Right ventricle myocardium inferior (tissue), 1 donor: ENCODE measurements at regions not wholly inside any gene's neighbourhood (a gene's known extent, or its start where the extent isn't known, plus 50 kb on each side); places are given as distances from the start of the nearest gene placed in this dataset.

ENCODE experiments used
- ATAC-seq: fragments of 200-7000 bp; cut with Tn5 transposase; one replicate; pipeline ENCODE4 v1.9.1; 2020; ENCODE audit warnings: mild to moderate bottlenecking, moderate library complexity
- DNase-seq: peaks from one replicate; pipeline ENCODE4 v3.0.0; 2021; ENCODE audit errors: missing footprints
- intact Hi-C: fragments of 100-400 bp; cut with DNase I; formaldehyde crosslinking; loops from one replicate; pipeline ENCODE4 v1.11.0; 2022
- donor health status: DM: no; HTN: yes; CAD: no; lungs with severe emphysema.

DNA sequence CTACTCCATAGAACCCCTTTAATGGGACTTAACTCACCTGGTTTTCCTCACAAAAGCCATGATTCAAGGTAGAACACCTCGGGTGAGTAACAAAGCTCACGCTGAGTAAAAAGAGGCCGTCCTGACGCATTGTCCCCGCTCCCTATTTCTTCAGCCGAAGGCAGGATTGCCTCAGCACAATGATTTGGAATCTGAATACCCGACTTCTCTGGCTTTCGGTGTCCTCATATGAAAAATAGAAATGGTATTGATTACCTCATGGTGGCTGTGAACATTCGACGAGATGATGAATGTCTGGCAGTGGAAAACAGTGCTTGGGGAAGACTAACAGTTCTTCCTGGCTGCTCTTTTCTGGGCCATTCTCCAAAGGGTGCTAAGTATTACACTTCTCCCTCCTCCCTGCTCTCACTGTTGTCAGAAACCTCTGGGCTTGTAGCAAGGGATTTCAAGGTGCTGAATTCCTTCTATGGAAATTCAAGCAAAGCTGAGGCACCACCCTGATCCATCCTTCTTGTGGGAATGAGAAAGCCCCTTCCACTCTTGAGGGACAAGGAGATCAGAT lies 148.3 kb downstream of the C1orf94 start:
- DNase-seq, result no peak
- intact Hi-C loops, result no loop called here
- no peak for ATAC-seq

DNA sequence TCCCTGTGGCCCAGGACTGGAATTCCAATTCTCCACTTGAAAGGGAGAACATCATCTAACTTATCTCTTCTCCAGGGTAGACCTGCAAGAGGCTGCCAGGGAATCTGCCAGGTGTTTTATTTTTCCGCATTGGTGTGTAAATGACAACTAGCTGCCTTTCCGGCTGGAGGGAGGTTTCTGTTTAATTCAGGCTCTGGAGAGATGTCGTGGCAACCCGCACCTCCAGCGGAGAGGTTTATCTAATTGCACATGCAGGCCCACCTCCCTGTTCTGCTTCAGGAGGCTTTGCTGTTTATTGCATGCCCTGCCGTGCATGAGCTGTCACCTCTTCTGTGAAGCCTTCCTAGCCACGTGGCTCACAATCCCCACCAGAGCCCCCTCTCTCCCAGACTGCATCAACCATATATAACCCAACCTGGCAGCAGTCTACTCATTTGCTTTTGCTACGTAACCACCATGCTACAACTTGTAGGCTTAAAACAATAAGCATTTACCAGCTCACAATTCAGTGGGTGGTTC lies 151.6 kb downstream of the C1orf94 start:
- ATAC-seq, result no peak
- intact Hi-C loops, result no loop called here
- no peak for DNase-seq

DNA sequence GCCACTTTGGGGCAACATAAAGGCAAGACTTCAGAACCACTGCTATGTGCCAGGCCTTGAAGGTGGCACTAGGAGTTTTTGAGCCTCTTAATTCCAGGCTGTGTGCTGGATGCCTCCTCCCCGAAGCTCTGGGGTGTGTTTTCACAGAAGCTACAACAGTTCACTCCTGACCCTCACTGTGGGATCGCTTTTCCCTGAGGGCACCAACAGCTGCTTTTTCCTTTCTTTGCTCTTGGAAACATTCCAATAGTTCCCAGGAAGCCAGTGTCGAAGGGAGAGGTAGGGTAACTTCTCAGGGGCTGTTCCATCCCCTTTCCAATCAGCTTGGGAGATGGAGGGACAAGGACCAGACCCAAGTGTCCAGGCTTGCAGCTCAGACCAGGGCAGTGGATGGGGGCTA lies 153.4 kb downstream of the C1orf94 start:
- intact Hi-C loops, result no loop called here
- DNase-seq, result no peak
- ATAC-seq, result no peak

DNA sequence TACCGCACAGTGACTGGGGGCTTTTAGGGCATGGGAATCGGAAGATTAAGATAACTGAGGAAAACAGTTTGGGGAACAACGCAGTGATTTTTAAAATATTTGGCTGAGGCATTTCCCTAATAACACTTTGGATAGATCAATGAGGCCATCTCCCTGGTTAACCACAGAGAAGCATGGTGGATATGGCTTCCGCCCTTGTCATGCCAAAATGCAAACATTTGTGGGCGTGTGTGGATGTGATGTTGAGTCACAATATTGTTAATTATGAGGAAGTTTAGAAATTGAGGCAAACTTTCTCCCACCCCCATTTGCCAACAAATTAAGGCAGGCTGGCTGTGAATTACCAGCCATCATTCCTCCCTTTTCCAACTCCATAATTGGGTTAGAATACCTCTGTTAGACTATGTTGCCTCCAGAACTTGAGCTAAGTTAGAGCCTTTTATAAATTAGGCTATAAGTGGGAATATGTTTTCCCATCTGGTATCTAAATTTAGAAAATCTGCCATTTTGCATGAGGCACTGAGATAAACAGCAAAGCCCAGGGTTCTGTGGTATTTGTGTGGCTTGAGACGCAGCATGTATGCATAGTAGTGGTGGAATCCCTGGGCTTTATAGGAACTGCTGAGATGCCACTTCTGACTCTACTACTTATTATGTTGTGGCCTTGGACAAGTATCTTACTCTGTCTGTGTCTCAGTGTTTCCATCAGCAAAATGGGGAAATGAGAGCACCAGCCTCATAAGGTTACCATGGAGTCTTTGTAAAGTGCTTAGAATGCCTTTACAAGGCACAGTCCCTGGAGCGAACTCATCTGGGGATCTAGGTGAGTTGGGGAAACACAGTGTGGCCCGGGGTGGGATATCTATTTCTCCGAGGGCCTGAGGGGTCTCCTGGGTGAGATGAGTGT lies 154.6 kb downstream of the C1orf94 start:
- DNase-seq (no peak), ATAC-seq (no peak)
- intact Hi-C loops, result no loop called here

DNA sequence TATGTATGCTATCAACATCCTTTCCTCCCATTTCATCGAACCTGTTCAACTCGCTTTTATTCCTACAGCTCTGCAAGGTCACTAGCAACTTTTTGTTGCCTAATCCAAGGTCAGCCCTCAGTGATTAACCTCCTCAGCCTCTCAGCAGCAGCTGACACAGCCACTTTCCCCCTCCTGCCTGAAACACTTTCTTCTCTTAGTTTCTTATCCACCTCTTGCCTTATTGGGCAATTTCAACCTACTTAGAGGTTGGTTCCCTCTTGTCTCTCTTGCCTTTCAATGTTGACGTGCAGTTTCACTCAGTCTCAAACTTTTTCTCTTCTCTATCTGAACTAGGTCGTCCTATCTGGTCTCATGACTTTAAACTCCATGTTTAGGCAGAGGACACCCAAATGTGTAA lies 156.3 kb downstream of the C1orf94 start:
- no peak for ATAC-seq

DNA sequence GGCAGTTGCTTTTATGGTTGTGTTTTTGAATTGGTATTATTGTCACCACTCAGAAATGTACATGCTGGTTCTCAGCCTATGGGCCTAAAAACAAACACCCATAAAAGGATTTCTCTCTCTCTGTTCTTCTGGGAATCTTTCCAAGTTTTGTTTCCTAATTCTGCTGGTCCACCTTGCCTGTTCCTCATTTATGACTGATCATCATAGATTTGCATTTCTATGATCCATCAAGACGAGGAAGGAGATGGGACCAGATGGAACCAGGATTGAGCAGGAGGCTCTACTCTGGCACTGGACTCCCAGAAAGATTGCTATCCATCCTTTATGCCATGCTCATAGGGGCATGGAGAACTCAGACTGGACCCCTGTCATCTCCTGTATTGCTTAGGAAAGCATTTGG lies 162.2 kb downstream of the C1orf94 start:
- DNase-seq, result no peak
- ATAC-seq, result no peak
- intact Hi-C loops, result no loop called here

More for the DNA sequence above, 156.3 kb downstream of the C1orf94 start:
- intact Hi-C loops, result no loop called here
- no peak for DNase-seq

DNA sequence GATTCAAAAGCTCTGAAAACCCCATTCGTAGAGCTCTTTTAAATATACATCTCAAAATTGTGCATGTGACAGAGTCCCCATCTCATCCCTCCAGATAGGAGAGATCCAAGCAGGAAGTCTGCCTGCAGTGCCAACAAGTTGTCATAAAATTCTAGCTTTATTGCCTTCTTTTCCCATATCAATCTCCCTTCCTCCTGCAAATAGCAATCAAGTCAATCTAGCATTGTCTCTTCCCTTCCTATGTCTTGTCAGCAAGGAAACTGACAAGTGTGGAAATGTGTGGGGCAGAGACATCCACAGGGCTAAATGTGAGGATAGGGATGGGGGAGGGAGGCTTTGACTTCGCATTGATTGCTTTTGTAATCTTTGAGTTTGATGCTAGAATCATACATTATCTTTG lies 165.2 kb downstream of the C1orf94 start:
- no peak for DNase-seq
- intact Hi-C loops, result no loop called here
- ATAC-seq, result no peak

DNA sequence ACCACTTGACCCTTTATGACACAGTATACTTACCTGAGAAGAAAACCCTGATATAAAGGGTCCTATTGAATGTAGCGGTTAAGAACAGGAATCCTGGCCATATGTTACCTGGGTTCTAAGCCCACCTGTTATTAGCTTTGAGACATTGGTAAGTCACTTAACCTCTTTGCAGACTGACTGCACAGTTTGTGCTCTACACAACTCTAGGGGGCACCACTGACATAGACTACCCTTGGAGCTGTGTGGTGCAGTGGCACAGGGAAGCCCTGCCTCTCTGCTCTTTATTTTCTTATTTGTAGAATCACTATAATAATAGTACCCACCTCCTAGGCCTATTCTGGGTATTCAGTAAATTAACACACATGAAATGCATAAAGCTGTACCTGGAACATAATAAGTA lies 165.6 kb downstream of the C1orf94 start:
- DNase-seq, result no peak
- no peak for ATAC-seq
- intact Hi-C loops, result no loop called here

DNA sequence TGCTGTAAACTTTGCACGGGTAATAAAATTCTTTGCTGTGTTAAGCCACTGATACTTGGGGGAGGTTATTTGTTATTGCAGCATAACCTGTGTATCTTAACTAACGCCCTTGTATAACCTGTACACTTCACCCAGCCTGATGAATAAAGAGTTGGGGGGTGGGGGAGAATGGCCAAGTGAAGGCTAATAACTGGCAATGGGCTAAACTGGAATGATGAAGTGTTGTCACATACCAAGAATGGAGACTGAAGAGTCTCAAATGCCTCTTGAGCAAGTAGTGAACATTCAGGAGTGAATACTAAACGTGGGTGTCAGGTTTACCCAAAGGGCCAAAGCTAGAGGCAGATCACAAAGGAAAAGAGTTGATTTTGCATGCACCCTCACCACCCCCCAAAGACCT lies 169.4 kb downstream of the C1orf94 start:
- intact Hi-C loops, result no loop called here
- no peak for ATAC-seq
- no peak for DNase-seq

DNA sequence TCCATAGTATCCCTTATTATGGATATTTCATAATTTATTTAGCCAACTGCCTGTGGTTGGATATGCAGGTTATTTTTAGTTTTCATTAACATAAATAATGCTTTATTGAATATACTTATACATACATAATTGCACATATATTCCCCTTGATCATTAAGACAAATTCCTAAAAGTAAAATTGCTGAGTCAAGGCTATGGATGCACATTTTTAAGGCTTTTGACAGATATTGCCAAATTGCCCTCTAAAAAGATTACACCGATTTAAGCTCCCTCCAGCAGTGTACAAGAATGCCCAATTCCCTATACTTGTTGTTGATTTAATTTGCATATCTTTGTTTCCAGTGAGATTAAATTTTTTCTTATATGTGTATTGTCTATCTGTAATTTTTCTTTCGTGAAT lies 176.7 kb downstream of the C1orf94 start:
- DNase-seq (no peak), ATAC-seq (no peak)
- intact Hi-C loops, result no loop called here

DNA sequence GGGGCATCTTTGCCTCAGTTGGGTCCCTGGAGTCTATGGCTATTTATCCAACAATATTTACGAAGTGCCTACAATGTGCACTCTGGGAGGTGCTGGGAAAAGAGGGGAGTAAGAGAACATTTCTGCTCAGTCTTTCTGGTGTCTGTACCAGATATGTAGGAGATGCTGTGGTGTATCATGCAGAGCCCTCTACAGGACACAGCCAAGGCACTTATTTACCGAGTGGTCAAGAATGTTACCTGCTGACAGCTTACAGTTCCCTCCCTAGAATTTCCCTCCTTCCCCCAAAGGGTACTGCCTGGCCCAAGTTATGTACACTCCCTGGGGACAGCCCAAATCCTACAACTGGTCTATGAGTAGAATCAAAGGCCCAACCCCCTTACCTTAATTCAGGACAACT lies 177.7 kb downstream of the C1orf94 start:
- intact Hi-C loops, result no loop called here
- DNase-seq (no peak), ATAC-seq (no peak)

DNA sequence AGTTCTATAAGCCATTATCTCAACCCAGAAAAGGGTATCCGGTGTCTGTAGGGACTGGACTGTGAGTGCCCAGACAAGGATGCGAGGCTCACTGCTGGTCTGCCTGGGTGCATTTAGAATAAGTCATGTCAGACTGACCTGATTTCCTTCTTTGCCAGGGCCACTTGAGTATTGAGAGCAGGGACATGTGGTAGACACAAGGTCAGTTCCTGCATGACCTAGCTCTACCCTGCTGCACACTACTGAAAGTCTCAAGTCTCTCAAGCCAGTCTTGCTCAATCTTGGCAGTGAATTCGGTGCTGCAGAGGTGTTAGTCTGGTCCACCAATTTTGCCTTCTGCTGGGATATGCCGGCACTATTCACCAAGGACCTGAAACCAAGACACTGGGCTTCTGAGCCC lies 180.1 kb downstream of the C1orf94 start:
- DNase-seq, result no peak
- no peak for ATAC-seq
- intact Hi-C loops, result no loop called here

DNA sequence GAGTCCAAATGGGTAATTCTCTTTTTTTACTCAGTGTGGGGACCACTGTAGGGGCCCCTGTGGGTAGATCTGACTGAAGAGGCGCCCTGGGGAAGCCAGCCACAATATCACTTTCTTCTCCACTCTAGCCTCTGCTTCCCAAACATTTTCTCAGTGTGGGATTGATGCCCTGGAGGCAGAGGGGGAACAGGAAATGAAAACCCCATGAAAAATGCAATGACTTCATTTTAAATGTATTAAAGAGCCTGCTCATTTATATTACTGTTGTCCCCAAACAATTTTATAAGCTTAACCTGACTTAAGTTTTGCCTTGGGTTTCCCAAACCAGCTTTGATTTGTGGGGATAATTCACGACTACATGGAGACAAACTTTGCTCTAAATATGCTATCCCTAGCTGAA lies 181.9 kb downstream of the C1orf94 start:
- DNase-seq (no peak), ATAC-seq (no peak)
- intact Hi-C loops, result no loop called here

DNA sequence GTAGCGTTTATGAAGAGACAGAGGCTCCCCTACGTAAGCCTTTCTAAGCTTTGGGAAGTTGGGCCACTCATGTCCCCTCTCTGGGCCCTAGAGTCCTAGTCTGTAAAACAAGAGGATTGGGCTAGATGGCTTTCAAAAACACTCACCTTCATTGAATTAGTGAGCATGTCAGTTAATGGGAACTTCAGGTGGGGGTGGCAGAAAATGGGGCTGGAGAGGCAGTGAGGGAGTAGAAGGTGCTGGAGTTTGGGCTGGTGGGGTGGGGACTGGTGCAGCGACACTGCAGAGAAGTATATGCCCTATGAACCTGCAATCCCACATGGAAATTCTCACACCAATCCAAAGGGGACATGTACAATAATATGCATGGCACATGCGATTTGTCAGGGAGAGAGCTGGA lies 182.7 kb downstream of the C1orf94 start:
- ATAC-seq (no peak), DNase-seq (no peak)
- intact Hi-C loops, result no loop called here

DNA sequence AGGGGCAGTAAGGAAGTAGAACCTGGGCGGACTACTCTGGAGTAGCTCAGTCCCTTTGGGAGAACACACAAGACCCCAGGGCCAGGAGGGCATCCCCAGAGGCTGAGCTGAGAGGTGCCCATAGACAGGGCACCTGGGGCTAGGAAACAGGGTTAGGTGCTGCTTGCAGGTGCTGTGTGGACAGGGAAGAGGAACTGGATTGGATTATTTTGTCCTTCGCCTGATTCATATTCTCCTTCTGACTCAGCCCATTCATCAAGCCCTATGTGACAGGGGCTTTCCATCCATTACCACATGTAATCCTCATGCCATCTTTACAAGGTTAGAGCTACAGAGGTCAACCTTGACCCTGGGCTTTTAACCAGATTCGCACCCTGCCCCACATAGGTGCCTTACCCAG lies 183.9 kb downstream of the C1orf94 start:
- no peak for DNase-seq
- intact Hi-C loops, result no loop called here

DNA sequence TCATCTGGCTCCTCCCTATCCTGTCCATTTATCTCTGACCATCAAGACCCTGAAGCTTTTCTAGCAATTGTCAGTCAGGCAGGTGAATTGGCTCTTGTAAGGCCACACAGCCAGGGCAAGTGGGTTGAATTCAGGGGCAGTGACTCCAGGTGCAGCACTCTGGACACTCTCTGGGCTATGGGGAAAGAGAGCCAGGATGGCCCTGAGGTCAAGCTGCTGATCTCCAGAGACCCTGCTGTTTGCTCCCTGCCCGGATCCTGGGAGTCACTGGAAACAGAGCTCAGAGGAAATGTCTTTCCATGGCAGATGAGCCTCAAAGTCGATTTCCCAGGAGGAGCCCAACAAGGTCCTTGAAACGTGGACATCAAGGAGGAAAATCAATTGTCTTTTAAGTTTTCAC lies 184.4 kb downstream of the C1orf94 start:
- ATAC-seq (no peak), DNase-seq (no peak)
- intact Hi-C loops, result no loop called here

More for the DNA sequence above, 183.9 kb downstream of the C1orf94 start:
- ATAC-seq, result no peak

DNA sequence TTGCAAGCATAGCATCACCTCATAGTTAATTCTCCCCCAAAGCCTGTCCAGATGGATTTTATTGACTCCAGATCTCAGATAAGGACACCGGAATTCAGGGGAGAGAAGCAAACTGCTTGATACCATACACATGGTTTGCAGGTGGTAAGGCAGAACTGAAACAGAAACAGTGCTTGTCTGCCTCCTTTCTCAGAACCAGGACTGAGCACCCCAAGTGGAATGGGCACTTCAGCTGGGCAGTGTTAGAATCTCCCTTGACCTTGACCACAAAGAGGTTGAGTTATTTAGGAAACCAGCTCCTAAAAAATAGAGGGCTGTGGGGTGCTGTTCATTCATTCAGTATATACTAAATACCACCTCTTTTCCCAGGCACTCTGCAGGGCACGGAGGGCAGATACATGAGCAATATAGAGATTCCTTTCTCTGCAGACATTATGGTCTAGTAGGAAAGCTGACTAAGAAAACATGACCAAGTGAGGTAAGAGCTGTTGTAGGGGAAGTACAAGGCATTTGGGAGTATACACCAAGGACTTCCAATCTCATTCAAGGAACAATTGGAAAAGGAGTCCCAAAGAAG lies 185.2 kb downstream of the C1orf94 start:
- intact Hi-C loops, result no loop called here
- DNase-seq, result no peak
- ATAC-seq, result no peak

DNA sequence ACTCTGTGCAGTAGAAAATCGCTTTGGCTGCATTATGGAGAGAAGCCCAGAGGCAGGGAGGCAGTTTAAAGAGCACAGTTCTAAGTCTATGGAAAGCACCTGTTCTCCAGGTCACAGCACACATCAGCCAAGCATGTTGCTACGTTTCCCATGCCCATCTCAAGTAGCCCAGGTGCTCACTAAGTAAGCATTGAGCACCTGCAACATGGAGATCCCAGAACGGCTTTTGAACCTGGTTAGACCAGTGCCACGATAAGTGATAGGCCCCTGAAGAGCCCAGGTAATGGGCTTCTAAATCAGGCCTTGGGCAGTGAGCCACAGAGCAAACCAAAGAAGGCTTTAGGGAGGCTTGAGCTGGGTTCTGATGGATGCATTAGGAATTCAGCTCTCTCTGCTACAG lies 186.2 kb downstream of the C1orf94 start:
- DNase-seq (no peak), ATAC-seq (no peak)
- intact Hi-C loops, result no loop called here

DNA sequence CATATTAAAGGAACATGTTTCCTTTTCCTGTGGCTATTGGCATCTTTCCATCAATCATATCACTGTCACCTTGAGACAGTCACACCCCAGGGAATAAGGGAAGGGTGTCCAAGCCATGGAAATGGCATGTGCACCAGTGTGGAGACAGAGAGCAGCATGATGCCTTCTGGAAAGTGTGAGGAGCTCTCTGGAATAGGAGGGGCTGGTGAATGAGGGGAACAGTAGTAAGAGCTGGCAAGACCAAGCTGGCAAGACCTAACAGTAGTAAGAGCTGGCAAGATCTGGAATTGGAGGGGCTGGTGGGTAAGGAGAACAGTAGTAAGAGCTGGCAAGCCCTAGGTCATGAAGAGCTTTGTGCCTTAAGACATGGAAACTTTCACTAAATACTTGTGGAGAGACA lies 186.7 kb downstream of the C1orf94 start:
- ATAC-seq, result no peak
- intact Hi-C loops, result no loop called here
- no peak for DNase-seq

DNA sequence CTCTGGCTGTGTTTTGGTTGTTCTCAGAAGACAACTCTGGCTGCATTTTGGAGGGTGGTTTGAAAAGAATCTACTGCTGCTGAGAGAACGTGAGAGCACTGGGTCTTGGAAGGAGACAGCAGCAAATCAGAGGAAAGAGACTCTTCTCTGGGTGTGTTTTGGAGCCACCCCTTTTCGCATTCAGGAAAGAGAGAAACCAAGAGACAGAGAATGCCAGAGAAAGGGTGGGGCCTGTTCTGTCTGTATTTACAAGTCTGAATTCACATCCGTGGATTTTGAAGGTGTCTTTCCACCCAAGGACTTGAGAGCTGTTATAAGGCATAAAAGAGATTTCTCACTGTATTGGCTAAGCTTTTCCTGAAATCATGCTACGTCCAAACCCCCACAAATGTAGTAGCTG lies 187.2 kb downstream of the C1orf94 start:
- DNase-seq (no peak), ATAC-seq (no peak)
- intact Hi-C loops, result no loop called here
